Skeletal muscle cell (primary cell): ENCODE measurements at regions not wholly inside any gene's neighbourhood (a gene's known extent, or its start where the extent isn't known, plus 50 kb on each side); places are given as distances from the start of the nearest gene placed in this dataset.
"Not testable (repeated sequence)": the region's sequence is repeated elsewhere in the genome, so short reads cannot be mapped to it uniquely, and the experiment has no call there.

ENCODE experiments used
- DNase-seq: peaks from one replicate; pipeline ENCODE4 v3.0.0-alpha.2; 2010; ENCODE audit warnings: low read depth
- H3K4me3 ChIP-seq: 2 replicates; pipeline ENCODE4 v1.5.1; 2011; ENCODE audit warnings: low read depth, mild to moderate bottlenecking, control low read depth, low read length, moderate library complexity

- no peak for DNase-seq
- no peak overlapping the region for H3K4me3 ChIP-seq
Observed at GRCh38 chr11:112524798-112525197, 264.1 kb upstream of the PLET1 start.

- no peak overlapping the region for H3K4me3 ChIP-seq
- peak; percentile 29 for DNase-seq
Observed at GRCh38 chr11:112525270-112525669, 264.6 kb upstream of the PLET1 start.

GRCh38 chr11:112525844-112526590, 265.4 kb upstream of the PLET1 start:
- no peak for DNase-seq
- H3K4me3 ChIP-seq = no peak overlapping the region

GRCh38 chr11:112526699-112527416, 266.2 kb upstream of the PLET1 start:
- DNase-seq = no peak

GRCh38 chr11:112529071-112529470, 268.4 kb upstream of the PLET1 start:
- no peak for DNase-seq

More at GRCh38 chr11:112526699-112527416, 266.2 kb upstream of the PLET1 start:
- no peak overlapping the region for H3K4me3 ChIP-seq

GRCh38 chr11:112532506-112532905, 271.8 kb upstream of the PLET1 start:
- DNase-seq = no peak
- H3K4me3 ChIP-seq = no peak overlapping the region

More at GRCh38 chr11:112529071-112529470, 268.4 kb upstream of the PLET1 start:
- H3K4me3 ChIP-seq = no peak overlapping the region

- no peak overlapping the region for H3K4me3 ChIP-seq
- no peak for DNase-seq
Observed at GRCh38 chr11:112533682-112534081, 273.0 kb upstream of the PLET1 start.

GRCh38 chr11:112534208-112534607, 273.5 kb upstream of the PLET1 start:
- no peak for DNase-seq

GRCh38 chr11:112537026-112537425, 276.4 kb upstream of the PLET1 start:
- no peak for DNase-seq
- no peak overlapping the region for H3K4me3 ChIP-seq

More at GRCh38 chr11:112534208-112534607, 273.5 kb upstream of the PLET1 start:
- H3K4me3 ChIP-seq = no peak overlapping the region

- DNase-seq = no peak
- H3K4me3 ChIP-seq = no peak overlapping the region
Observed at GRCh38 chr11:112537846-112538330, 277.2 kb upstream of the PLET1 start.

GRCh38 chr11:112538534-112539280, 278.0 kb upstream of the PLET1 start:
- no peak overlapping the region for H3K4me3 ChIP-seq
- no peak for DNase-seq

GRCh38 chr11:112539281-112539555, 278.6 kb upstream of the PLET1 start:
- not testable (repeated sequence) for H3K4me3 ChIP-seq, DNase-seq

- no peak overlapping the region for H3K4me3 ChIP-seq
- no peak for DNase-seq
Observed at GRCh38 chr11:112539741-112540140, 279.1 kb upstream of the PLET1 start.

GRCh38 chr11:112540261-112540660, 279.6 kb upstream of the PLET1 start:
- no peak for DNase-seq
- H3K4me3 ChIP-seq = no peak overlapping the region

- DNase-seq = no peak
- H3K4me3 ChIP-seq = no peak overlapping the region
Observed at GRCh38 chr11:112541140-112542046, 280.7 kb upstream of the PLET1 start.

GRCh38 chr11:112542479-112542878, 281.8 kb upstream of the PLET1 start:
- DNase-seq = no peak

GRCh38 chr11:112543390-112543789, 282.7 kb upstream of the PLET1 start:
- no peak for DNase-seq
- no peak overlapping the region for H3K4me3 ChIP-seq

More at GRCh38 chr11:112542479-112542878, 281.8 kb upstream of the PLET1 start:
- H3K4me3 ChIP-seq = no peak overlapping the region

GRCh38 chr11:112548641-112549040, 288.0 kb upstream of the PLET1 start:
- no peak for DNase-seq
- H3K4me3 ChIP-seq = no peak overlapping the region

- H3K4me3 ChIP-seq = no peak overlapping the region
- no peak for DNase-seq
Observed at GRCh38 chr11:112553205-112553731, 292.6 kb upstream of the PLET1 start.
